Stimulated activated naive CD8-positive, alpha-beta T cell treated with anti-CD3 and anti-CD28 coated beads, Interleukin-15, Interleukin-2, amounts not matched to agents 100 ng/mL and 50 ng/mL, for 24 hours (primary cell): ENCODE measurements at regions not wholly inside any gene's neighbourhood (a gene's known extent, or its start where the extent isn't known, plus 50 kb on each side); places are given as distances from the start of the nearest gene placed in this dataset.

ENCODE experiments used
- H3K27ac Mint-ChIP-seq: one replicate; pipeline ENCODE4 v1.8.0; 2021; ENCODE audit warnings: mild to moderate bottlenecking, mixed read lengths
- H3K27me3 Mint-ChIP-seq: one replicate; pipeline ENCODE4 v1.8.0; 2021; ENCODE audit warnings: mixed read lengths
- H3K36me3 Mint-ChIP-seq: one replicate; pipeline ENCODE4 v1.8.0; 2021; ENCODE audit warnings: low read depth, mixed read lengths
- H3K4me1 Mint-ChIP-seq: one replicate; pipeline ENCODE4 v1.8.0; 2021; ENCODE audit warnings: low read depth, mixed read lengths
- H3K4me3 Mint-ChIP-seq: one replicate; pipeline ENCODE4 v1.8.0; 2021; ENCODE audit warnings: mild to moderate bottlenecking, mixed read lengths
- H3K9me3 Mint-ChIP-seq: one replicate; pipeline ENCODE4 v1.8.0; 2021; ENCODE audit warnings: mixed read lengths

GRCh38 chr22:47442821-47443220 is 680.4 kb downstream of the TBC1D22A start:
- Mint-ChIP-seq H3K36me3 (no peaks in the 10 kb centered on the region), H3K4me3 (no peak overlapping the region), H3K27me3 (peaks cover 8% of the 10 kb centered on the region), H3K9me3 (peaks cover 10% of the 10 kb centered on the region), H3K4me1 (no peaks in the 10 kb centered on the region), H3K27ac (no peak overlapping the region)

GRCh38 chr22:47439643-47440265 is 677.3 kb downstream of the TBC1D22A start:
- Mint-ChIP-seq H3K36me3 (no peaks in the 10 kb centered on the region), H3K4me1 (no peaks in the 10 kb centered on the region), H3K27me3 (peaks cover 8% of the 10 kb centered on the region), H3K27ac (no peak overlapping the region), H3K4me3 (no peak overlapping the region), H3K9me3 (peaks cover 20% of the 10 kb centered on the region)

- Mint-ChIP-seq H3K9me3 (peaks cover 19% of the 10 kb centered on the region), H3K27me3 (peaks cover 8% of the 10 kb centered on the region), H3K36me3 (no peaks in the 10 kb centered on the region), H3K4me1 (no peaks in the 10 kb centered on the region), H3K27ac (no peak overlapping the region), H3K4me3 (no peak overlapping the region)
Measured at GRCh38 chr22:47437636-47438035, 675.2 kb downstream of the TBC1D22A start.

GRCh38 chr22:47437110-47437509 is 674.7 kb downstream of the TBC1D22A start:
- Mint-ChIP-seq H3K36me3 (no peaks in the 10 kb centered on the region), H3K4me3 (no peak overlapping the region), H3K9me3 (peaks cover 16% of the 10 kb centered on the region), H3K27me3 (peaks cover 8% of the 10 kb centered on the region), H3K27ac (no peak overlapping the region), H3K4me1 (no peaks in the 10 kb centered on the region)

- Mint-ChIP-seq H3K27me3 (peaks cover 8% of the 10 kb centered on the region), H3K4me3 (no peak overlapping the region), H3K9me3 (peaks cover 16% of the 10 kb centered on the region), H3K36me3 (no peaks in the 10 kb centered on the region), H3K4me1 (no peaks in the 10 kb centered on the region), H3K27ac (no peak overlapping the region)
Measured at GRCh38 chr22:47435826-47436225, 673.4 kb downstream of the TBC1D22A start.

GRCh38 chr22:47435204-47435487 is 672.7 kb downstream of the TBC1D22A start:
- Mint-ChIP-seq H3K9me3 (peaks cover 12% of the 10 kb centered on the region), H3K27ac (no peak overlapping the region), H3K36me3 (no peaks in the 10 kb centered on the region), H3K4me1 (no peaks in the 10 kb centered on the region), H3K4me3 (no peak overlapping the region), H3K27me3 (peaks cover 8% of the 10 kb centered on the region)

- Mint-ChIP-seq H3K4me1 (no peaks in the 10 kb centered on the region), H3K4me3 (no peak overlapping the region), H3K36me3 (no peaks in the 10 kb centered on the region), H3K27me3 (peaks cover 8% of the 10 kb centered on the region), H3K9me3 (peaks cover 12% of the 10 kb centered on the region), H3K27ac (no peak overlapping the region)
Measured at GRCh38 chr22:47434336-47435203, 672.1 kb downstream of the TBC1D22A start.

GRCh38 chr22:47433627-47434026 is 671.2 kb downstream of the TBC1D22A start:
- H3K9me3 Mint-ChIP-seq: peaks cover 15% of the 10 kb centered on the region
- H3K27me3 Mint-ChIP-seq: peaks cover 7% of the 10 kb centered on the region
- no peak overlapping the region for H3K27ac Mint-ChIP-seq
- no peaks in the 10 kb centered on the region for H3K36me3 Mint-ChIP-seq
- no peaks in the 10 kb centered on the region for H3K4me1 Mint-ChIP-seq
- H3K4me3 Mint-ChIP-seq: no peak overlapping the region

- Mint-ChIP-seq H3K4me3 (no peak overlapping the region), H3K4me1 (no peaks in the 10 kb centered on the region), H3K27me3 (peaks cover 5% of the 10 kb centered on the region), H3K9me3 (peaks cover 15% of the 10 kb centered on the region), H3K36me3 (no peaks in the 10 kb centered on the region), H3K27ac (no peak overlapping the region)
Measured at GRCh38 chr22:47432683-47433082, 670.2 kb downstream of the TBC1D22A start.

GRCh38 chr22:47423861-47424820 is 661.7 kb downstream of the TBC1D22A start:
- Mint-ChIP-seq H3K4me1 (no peaks in the 10 kb centered on the region), H3K9me3 (no peaks in the 10 kb centered on the region), H3K27ac (no peak overlapping the region), H3K36me3 (no peaks in the 10 kb centered on the region), H3K4me3 (no peak overlapping the region), H3K27me3 (peaks cover 14% of the 10 kb centered on the region)

GRCh38 chr22:47423266-47423665 is 660.8 kb downstream of the TBC1D22A start:
- H3K4me3 Mint-ChIP-seq: no peak overlapping the region
- no peaks in the 10 kb centered on the region for H3K36me3 Mint-ChIP-seq
- no peak overlapping the region for H3K27ac Mint-ChIP-seq
- peaks cover 14% of the 10 kb centered on the region for H3K27me3 Mint-ChIP-seq
- no peaks in the 10 kb centered on the region for H3K4me1 Mint-ChIP-seq
- H3K9me3 Mint-ChIP-seq: no peaks in the 10 kb centered on the region

GRCh38 chr22:47422736-47423135 is 660.3 kb downstream of the TBC1D22A start:
- H3K27me3 Mint-ChIP-seq: peaks cover 14% of the 10 kb centered on the region
- H3K36me3 Mint-ChIP-seq: no peaks in the 10 kb centered on the region
- no peak overlapping the region for H3K27ac Mint-ChIP-seq
- no peaks in the 10 kb centered on the region for H3K4me1 Mint-ChIP-seq
- no peak overlapping the region for H3K4me3 Mint-ChIP-seq
- H3K9me3 Mint-ChIP-seq: no peaks in the 10 kb centered on the region

GRCh38 chr22:47421846-47422245 is 659.4 kb downstream of the TBC1D22A start:
- peaks cover 4% of the 10 kb centered on the region for H3K9me3 Mint-ChIP-seq

GRCh38 chr22:47420211-47420610 is 657.8 kb downstream of the TBC1D22A start:
- Mint-ChIP-seq H3K36me3 (no peaks in the 10 kb centered on the region), H3K27ac (no peak overlapping the region), H3K4me3 (no peak overlapping the region), H3K27me3 (peaks cover 10% of the 10 kb centered on the region), H3K4me1 (no peaks in the 10 kb centered on the region), H3K9me3 (peaks cover 6% of the 10 kb centered on the region)

More at GRCh38 chr22:47421846-47422245, 659.4 kb downstream of the TBC1D22A start:
- H3K27ac Mint-ChIP-seq: no peak overlapping the region
- peaks cover 14% of the 10 kb centered on the region for H3K27me3 Mint-ChIP-seq
- H3K36me3 Mint-ChIP-seq: no peaks in the 10 kb centered on the region
- no peaks in the 10 kb centered on the region for H3K4me1 Mint-ChIP-seq
- no peak overlapping the region for H3K4me3 Mint-ChIP-seq

GRCh38 chr22:47419239-47419638 is 656.8 kb downstream of the TBC1D22A start:
- Mint-ChIP-seq H3K27me3 (peaks cover 10% of the 10 kb centered on the region), H3K4me3 (no peak overlapping the region), H3K36me3 (no peaks in the 10 kb centered on the region), H3K27ac (no peak overlapping the region), H3K4me1 (no peaks in the 10 kb centered on the region), H3K9me3 (peaks cover 6% of the 10 kb centered on the region)
